ENCODE measurements at regions not wholly inside any gene's neighbourhood (a gene's known extent, or its start where the extent isn't known, plus 50 kb on each side); places are given as distances from the start of the nearest gene placed in this dataset.

- TF ChIP-seq CTCF (IDR thresholded peaks at IDR 0.05; ENCODE audit: low read depth, low read length) (no peak), MYC (IDR thresholded peaks at IDR 0.05; ENCODE audit: low read depth, low read length) (no peak)
Measured at GRCh38 chr20:19809505-19809904, 51.4 kb downstream of the RIN2 start.
